Ammon's horn (tissue), 1 donor: ENCODE measurements at regions not wholly inside any gene's neighbourhood (a gene's known extent, or its start where the extent isn't known, plus 50 kb on each side); places are given as distances from the start of the nearest gene placed in this dataset.

Experiments
- DNase-seq: peaks from one replicate; pipeline ENCODE4 v3.0.0-alpha.2; 2016; ENCODE audit warnings: low spot score

DNA sequence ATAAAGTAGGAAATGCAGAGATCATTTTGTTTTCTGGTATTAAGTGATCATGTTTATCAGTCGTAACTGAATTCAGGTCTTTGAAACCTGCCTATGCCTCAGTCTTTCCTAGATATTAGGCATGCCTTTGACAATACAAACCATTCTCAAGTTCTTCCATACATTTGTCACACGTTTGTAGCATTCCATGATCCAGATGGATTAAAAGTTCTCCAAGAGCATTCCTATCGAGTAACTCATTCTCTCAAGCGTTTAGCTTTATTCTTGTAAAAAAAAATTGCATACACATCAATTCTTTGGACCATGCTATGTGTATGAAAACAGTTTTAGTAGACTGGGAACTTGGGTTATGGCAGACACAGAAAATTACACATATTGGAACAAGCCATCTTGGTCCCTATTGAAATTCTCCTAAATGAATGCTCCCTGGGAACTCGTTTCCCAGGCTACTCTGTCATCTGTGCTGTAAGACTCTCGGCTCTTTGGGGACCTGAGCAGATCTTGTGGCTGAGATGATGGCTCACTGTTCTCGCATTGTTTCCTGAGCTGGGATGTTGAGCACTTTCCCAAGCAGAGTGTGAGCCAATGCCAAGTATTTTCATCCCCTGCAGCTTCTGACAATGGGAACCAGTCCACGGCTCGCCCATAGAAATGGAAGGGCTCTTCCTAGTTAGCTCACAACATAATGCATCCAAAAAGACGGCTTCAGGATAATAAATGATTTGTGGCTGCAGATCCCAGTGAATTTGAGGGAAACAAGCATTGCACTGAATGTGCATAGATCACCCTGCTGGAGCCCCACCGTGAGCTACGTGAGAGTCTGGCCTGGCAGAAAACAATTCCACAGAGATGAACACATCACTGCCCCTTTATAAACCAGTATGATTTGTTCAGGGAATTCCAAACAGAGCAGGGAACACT, 230.2 kb downstream of the IRX1 start:
- peak; percentile 28 for DNase-seq

DNA sequence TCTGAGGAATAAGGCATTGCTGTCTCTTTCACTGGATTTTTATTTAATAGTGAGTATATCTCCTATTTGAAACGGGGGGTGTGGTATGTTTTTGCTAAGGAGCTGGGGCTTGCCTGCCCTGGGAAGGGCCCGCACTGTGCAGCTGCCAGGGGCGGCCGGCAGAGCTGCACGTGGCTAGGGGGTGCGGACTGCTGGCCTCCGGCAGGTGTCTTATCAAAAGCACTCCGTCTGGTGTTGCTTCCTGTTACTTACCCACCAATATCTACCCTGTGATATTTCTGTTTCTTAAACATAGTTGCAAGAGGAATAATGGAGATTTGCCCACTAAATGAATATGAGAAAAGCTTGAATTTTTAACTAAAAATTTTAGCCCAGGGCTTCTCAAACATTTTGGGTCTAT, 232.0 kb downstream of the IRX1 start:
- DNase-seq, result no peak

GRCh38 chr5:3828761-3829160, 233.1 kb downstream of the IRX1 start:
- no peak for DNase-seq

- no peak for DNase-seq
These were observed 237.9 kb downstream of the IRX1 start for GRCh38 chr5:3833566-3833965.

DNA sequence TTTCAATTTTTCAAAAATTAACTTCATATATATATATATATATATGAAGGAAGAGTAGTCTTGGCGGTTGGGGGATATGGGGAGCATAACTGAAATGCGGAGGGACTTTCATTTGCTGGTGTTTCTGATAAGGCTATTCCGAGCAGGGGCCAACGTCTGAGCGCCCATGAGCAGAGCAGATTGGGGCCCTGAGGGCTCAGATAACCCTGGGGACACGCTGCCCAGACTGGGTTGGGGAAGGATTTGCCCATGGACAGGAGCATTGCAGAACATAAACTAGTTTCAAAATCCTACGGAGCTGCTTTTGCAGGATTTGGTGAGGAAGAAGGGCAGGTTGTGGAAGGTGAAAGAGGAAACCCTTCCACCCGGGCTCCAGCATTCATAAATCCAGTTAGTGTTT, 240.2 kb downstream of the IRX1 start:
- no peak for DNase-seq

DNA sequence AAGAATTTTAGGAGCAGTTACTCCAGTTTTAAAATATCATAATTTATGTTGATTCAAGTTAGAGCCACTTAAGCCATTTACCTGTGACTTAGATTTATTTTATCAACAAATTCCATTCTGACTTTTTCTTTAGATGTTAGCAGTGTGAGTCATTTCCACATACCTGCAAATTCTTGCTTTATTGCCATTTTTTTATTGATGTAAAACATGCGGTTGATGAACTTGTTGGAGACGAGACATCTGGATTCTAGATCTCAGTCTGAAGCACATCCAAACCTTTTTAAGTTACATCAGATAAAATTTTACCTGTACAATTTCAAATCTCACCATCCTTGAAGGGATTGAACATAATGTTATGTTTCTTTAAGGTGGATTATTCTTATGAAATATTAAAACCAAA, 240.9 kb downstream of the IRX1 start:
- DNase-seq, result no peak

DNA sequence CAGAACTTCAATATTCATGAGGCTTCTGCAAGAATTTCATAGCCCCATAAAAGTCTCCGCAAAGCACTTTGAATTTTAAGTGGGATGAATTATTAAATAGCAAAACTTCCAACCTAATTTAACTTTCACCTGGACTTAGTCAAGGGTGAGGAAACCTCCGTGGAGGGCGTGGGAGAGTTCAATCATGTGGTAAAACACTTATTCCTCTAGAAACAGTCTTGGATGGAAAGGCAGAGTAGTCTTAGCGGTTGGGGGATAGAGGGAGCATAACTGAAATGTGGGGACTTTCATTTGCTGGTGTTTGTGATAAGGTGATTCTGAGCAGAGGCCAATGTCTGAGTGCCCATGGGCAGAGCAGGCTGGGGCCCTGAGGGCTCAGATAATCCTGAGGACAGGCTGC, 241.9 kb downstream of the IRX1 start:
- DNase-seq, result no peak

DNA sequence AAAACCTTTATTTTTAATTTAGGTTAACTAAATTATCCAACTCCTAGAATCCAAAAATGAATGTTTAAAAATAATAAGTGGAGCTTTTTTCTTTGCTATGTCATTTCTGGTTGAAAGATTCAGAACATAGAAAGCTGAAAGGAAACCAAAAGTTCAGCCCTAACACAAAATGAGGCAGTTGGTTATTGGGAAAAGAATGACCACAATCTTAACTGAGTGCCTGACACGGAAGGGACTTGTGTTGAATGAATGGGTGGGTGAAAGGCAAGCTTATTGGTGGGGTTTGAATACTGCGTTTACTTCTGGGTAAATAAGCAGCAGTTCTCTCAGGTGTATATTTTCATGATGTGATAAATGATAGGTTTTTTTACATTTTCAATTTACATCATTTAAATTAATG, 243.5 kb downstream of the IRX1 start:
- DNase-seq, result no peak

DNA sequence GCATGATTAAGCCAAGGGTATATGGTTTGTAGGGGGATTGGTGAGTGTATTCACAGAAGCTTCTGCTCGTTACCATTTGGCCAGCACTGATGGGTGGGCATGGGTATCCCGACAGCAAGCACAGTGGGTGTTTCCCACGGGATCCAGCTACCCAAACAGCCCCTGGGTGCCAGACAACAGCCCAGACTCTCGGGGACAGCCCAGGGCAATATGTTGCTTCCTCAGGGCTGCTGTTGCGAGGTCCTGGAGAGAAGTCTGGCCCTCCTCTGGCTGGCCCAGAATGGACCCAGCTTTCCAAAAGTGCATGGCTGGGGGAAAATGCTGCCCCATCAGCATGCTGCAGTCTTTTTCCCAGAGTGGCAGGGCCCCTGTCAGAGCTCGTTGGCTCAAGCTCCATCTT, 247.0 kb downstream of the IRX1 start:
- no peak for DNase-seq

GRCh38 chr5:3843706-3844105, 248.1 kb downstream of the IRX1 start:
- DNase-seq, result peak; percentile 34

- no peak for DNase-seq
These were observed 248.6 kb downstream of the IRX1 start for GRCh38 chr5:3844266-3844665.

DNA sequence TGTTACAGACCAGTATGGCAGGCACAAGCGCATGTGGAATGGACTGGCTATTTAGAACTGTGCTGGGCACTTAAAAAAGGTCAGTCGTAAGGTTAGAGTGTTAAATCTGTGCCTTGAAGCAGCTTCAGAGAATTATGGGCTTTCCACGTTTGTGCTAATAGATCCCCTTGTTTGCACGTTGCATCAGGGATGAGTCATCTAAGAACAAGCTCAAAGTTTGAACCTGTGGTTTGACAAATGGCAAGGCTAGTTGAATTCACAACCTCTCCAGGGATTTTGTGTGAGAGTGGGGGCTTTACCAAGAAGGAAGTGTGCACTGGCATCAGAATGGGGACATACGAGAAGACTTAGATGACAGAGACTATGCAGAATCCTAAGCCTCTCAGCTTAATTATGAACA, 249.6 kb downstream of the IRX1 start:
- no peak for DNase-seq

GRCh38 chr5:3852161-3852916, 256.7 kb downstream of the IRX1 start:
- DNase-seq, result no peak

GRCh38 chr5:3853362-3853761, 257.7 kb downstream of the IRX1 start:
- no peak for DNase-seq

GRCh38 chr5:3854188-3854821, 258.7 kb downstream of the IRX1 start:
- no peak for DNase-seq

DNA sequence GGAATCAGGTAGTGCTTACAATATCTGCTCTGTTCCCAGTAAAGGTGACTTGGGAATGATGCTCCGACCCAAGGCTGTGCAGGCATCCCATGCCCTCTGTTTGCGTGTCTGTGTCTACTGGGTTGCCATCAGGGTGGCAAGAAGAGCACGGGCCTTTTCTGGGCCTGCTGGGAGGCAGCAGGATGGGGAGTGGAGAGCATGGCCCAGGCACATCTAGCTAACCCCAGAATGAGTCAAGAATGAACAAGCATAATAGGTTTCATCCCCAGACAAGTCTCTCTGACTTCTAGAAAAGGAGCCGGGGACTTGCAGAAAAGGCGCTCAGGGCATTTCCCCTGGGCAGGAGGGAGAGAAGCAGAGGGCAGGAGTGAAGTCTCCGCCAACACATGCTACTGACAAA, 260.4 kb downstream of the IRX1 start:
- DNase-seq, result no peak

DNA sequence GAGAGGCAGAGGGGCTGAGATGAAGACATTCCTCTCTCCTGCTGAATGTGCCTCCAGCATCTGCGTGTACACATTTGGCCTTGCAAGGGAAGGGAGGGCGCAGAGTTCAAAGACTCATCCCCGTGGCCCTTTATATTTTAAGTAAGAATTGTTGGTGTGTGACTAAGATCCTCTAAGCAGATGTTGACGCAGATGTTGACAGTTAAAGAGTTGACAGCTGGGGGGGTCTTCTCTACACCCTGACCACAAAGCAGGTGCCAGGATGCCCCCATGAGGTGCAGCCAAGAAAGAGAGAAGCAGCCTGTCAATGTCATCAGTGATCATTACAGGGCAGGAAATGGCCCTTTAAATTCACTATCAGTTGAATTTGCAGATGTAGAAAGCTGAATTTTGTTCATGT, 262.9 kb downstream of the IRX1 start:
- DNase-seq, result no peak

- DNase-seq, result no peak
These were observed 267.3 kb downstream of the IRX1 start for GRCh38 chr5:3862906-3863305.

- no peak for DNase-seq
These were observed 279.5 kb downstream of the IRX1 start for GRCh38 chr5:3875144-3875543.

DNA sequence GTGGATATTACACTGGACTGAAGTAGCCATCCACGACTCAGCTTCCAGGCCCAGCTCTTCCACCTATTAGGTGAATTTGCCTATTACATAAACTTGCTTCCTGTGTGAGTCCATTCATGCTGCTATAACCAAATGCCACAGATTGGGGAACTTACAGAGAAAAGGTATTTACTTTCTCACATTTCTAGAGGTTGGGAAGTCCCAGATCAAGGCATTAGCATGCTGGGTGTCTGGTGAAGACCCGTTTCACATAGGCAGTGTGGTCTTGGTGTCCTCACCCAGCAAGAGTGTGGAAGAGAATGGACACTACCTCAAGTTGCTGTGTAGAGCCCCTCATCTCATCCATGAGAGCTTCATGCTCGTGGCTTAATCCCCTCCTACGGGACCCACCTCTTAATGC, 282.6 kb downstream of the IRX1 start:
- DNase-seq, result no peak

GRCh38 chr5:3883040-3883439, 287.4 kb downstream of the IRX1 start:
- DNase-seq, result no peak

DNA sequence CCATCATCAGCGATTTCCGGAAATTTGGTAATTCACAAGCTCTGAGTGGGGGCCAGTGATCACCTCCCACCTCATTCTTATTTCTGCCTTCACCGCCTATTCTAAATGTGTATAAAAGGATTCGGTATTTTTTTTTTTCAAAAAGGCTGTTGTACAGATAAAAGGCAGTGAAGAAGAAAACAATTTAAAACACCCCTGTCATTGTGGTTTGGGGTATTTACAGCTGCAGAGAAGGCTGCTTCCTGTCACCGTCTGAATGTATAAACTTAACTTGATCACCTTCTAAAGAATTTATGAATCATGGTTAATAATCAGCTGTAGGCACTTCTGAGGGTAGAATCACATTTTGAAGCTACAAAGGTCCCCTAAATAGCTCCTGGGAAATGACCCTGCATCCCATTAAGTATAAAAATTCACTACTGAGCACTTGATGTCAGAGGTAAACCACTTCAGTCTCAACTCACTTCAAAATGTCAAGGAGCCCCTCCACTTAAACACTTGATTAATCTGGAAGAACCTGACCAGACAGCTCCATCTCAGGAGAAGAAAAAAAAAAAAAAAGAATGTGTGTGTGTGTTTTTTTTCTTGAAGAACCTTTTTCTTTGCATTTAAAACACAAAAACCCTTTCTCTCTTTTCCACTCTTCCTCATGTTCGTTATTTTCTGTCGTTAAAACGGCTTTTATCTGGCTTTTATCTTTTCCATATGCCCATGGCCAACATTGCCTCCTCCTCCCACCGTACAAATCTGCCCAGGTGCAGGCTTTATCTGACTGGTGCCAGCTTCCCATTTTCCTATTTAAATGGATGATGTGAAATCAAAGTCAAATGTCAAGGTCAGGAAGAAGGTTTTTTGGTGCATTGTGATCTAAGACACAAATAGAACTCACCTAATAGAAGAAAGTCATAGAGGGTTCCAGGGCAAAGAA, 291.2 kb downstream of the IRX1 start:
- DNase-seq, result no peak
